HCT116 (cell line): ENCODE measurements at regions not wholly inside any gene's neighbourhood (a gene's known extent, or its start where the extent isn't known, plus 50 kb on each side); places are given as distances from the start of the nearest gene placed in this dataset.

Source experiments
- ATAC-seq: fragments of 200-7000 bp; cut with Tn5 transposase; 2 replicates; pipeline ENCODE4 v1.9.1; 2020; ENCODE audit warnings: mild to moderate bottlenecking, moderate library complexity
- BruUV-seq: library from RNA; stranded (reverse); fragments of 400-500 nt; replicated peaks from 2 replicates; lab custom pipeline; 2021; lab: Mats Ljungman, UMichigan
- CTCF ChIA-PET: fragments of 300-600 bp; sonication (Branson Sonifier 250); formaldehyde crosslinking; loops from one replicate; lab custom pipeline; 2021; ENCODE audit warnings: antibody characterized with exemption; lab: Charles Lee
- POLR2A ChIA-PET: fragments of 300-600, 350-600 bp; sonication (Branson Sonifier 250); formaldehyde crosslinking; loops from one replicate; lab custom pipeline; 2021; ENCODE audit warnings: antibody characterized with exemption; lab: Charles Lee
- RAD21 ChIA-PET, 2 experiments: fragments of 300-600 bp; sonication (Branson Sonifier 250); formaldehyde crosslinking; loops; one replicate each; lab custom pipeline; 2023; ENCODE audit warnings: low total read pairs in 2 of 2; ENCODE audit not compliant: uncharacterized antibody in 2 of 2, unreplicated experiment in 2 of 2, low non-redundant PET in 1 of 2; lab: Charles Lee
- DNase-seq: peaks from one replicate; pipeline ENCODE4 v3.0.0-alpha.2; 2010; ENCODE audit warnings: low read depth, low spot score
- H2AFZ ChIP-seq: fragments of 200-600 bp; shearing (Covaris generic), sonication (generic); 2 replicates; pipeline ENCODE4 v1.6.1; 2017; ENCODE audit warnings: low read depth, mixed run types, mixed read lengths, antibody characterized with exemption, low read length; ENCODE audit not compliant: poor library complexity, severe bottlenecking
- H3K27ac ChIP-seq: 2 replicates; pipeline ENCODE4 v1.5.1; 2012; ENCODE audit warnings: low read depth, low read length
- H3K27me3 ChIP-seq: fragments of 200-600 bp; sonication (generic); 2 replicates; pipeline ENCODE4 v1.6.1; 2016; ENCODE audit warnings: mixed run types, low read length, mixed read lengths; ENCODE audit not compliant: insufficient read depth
- H3K36me3 ChIP-seq, 2 experiments: fragments of 200-500 bp in 1 of 2; fragments of 200-600 bp in 1 of 2; sonication (Bioruptor generic) in 1 of 2; sonication (generic) in 1 of 2; 2 replicates each; pipeline versions ENCODE4 v1.5.1 to v1.6.1; 2014 to 2016; ENCODE audit warnings: low read length in 2 of 2, inconsistent platforms in 1 of 2, mixed read lengths in 1 of 2, mixed run types in 1 of 2; ENCODE audit not compliant: insufficient read depth in 2 of 2, control insufficient read depth in 1 of 2
- H3K4me1 ChIP-seq, 2 experiments: fragments of 200-600 bp in 1 of 2; sonication (generic) in 1 of 2; 2 replicates each; pipeline versions ENCODE4 v1.5.1 to v1.6.1; 2012 to 2017; ENCODE audit warnings: low read length in 2 of 2, inconsistent platforms in 1 of 2, mild to moderate bottlenecking in 1 of 2, mixed read lengths in 1 of 2, mixed run types in 1 of 2, moderate library complexity in 1 of 2; ENCODE audit not compliant: insufficient read depth in 2 of 2, control insufficient read depth in 1 of 2
- H3K4me2 ChIP-seq: fragments of 200-600 bp; sonication (generic); 2 replicates; pipeline ENCODE4 v1.6.1; 2017; ENCODE audit warnings: mixed run types, low read length, mixed read lengths
- H3K4me3 ChIP-seq, 2 experiments: fragments of 200-600 bp in 1 of 2; sonication (generic) in 1 of 2; replicated peaks in 1 of 2; 2 replicates each; pipeline ENCODE4 v1.5.1; 2011 to 2016; ENCODE audit warnings: low read length in 2 of 2, control low read depth in 1 of 2, low read depth in 1 of 2, mild to moderate bottlenecking in 1 of 2, mixed read lengths in 1 of 2, mixed run types in 1 of 2
- H3K79me2 ChIP-seq: fragments of 200-600 bp; sonication (generic); 2 replicates; pipeline ENCODE4 v1.6.1; 2017; ENCODE audit warnings: mild to moderate bottlenecking, mixed run types, low read length, moderate library complexity, mixed read lengths; ENCODE audit not compliant: insufficient read depth
- H3K9ac ChIP-seq: fragments of 200-600 bp; sonication (generic); 2 replicates; pipeline ENCODE4 v1.6.1; 2016; ENCODE audit warnings: low read length, mixed read lengths
- H3K9me2 ChIP-seq: fragments of 200-600 bp; sonication (generic), shearing (Covaris generic); 2 replicates; pipeline ENCODE4 v1.6.1; 2017; ENCODE audit warnings: mixed run types, mild to moderate bottlenecking, moderate library complexity; ENCODE audit not compliant: insufficient read depth
- H3K9me3 ChIP-seq, 2 experiments: fragments of 200-500 bp in 1 of 2; fragments of 200-600 bp in 1 of 2; sonication (Bioruptor generic) in 1 of 2; sonication (generic) in 1 of 2; 2 replicates each; pipeline ENCODE4 v1.6.1; 2014 to 2017; ENCODE audit warnings: low read length in 2 of 2, mixed read lengths in 2 of 2, inconsistent platforms in 1 of 2, low read depth in 1 of 2, mild to moderate bottlenecking in 1 of 2, mixed run types in 1 of 2, moderate library complexity in 1 of 2; ENCODE audit not compliant: control insufficient read depth in 1 of 2, insufficient read depth in 1 of 2
- H4K20me1 ChIP-seq: fragments of 200-600 bp; sonication (generic), shearing (Covaris generic); 2 replicates; pipeline ENCODE4 v1.6.1; 2017; ENCODE audit warnings: mixed run types, mild to moderate bottlenecking, moderate library complexity; ENCODE audit not compliant: insufficient read depth
- CBX3 ChIP-seq: IDR thresholded peaks from 2 replicates; pipeline ENCODE4 v1.6.1; 2012; ENCODE audit warnings: low read depth
- ELF1 ChIP-seq: IDR thresholded peaks from 2 replicates; pipeline ENCODE4 v1.6.1; 2012; ENCODE audit warnings: low read depth, borderline replicate concordance
- EZH2phosphoT487 ChIP-seq: fragments of 200-600 bp; IDR thresholded peaks from 2 replicates; pipeline ENCODE4 v1.6.1; 2018; ENCODE audit warnings: antibody characterized with exemption, borderline replicate concordance
- FOSL1 ChIP-seq: IDR thresholded peaks from 2 replicates; pipeline ENCODE4 v1.6.1; 2012; ENCODE audit warnings: low read depth
- JUND ChIP-seq: IDR thresholded peaks from 2 replicates; pipeline ENCODE4 v1.6.1; 2012
- POLR2A ChIP-seq: IDR thresholded peaks from 2 replicates; pipeline ENCODE4 v1.7.0; 2011; ENCODE audit warnings: borderline replicate concordance; ENCODE audit not compliant: insufficient read depth, insufficient read length; ENCODE audit errors: extremely low read depth
- POLR2AphosphoS5 ChIP-seq: IDR thresholded peaks from 2 replicates; pipeline ENCODE4 v1.6.1; 2011; ENCODE audit warnings: mild to moderate bottlenecking, low read depth, low read length, moderate library complexity
- RAD21 ChIP-seq: IDR thresholded peaks from 2 replicates; pipeline ENCODE4 v1.6.1; 2012; ENCODE audit warnings: low read depth, mild to moderate bottlenecking
- SIN3A ChIP-seq: IDR thresholded peaks from 2 replicates; pipeline ENCODE4 v1.6.1; 2012; ENCODE audit warnings: low read depth
- SP1 ChIP-seq: IDR thresholded peaks from 2 replicates; pipeline ENCODE4 v1.6.1; 2012; ENCODE audit warnings: low read depth
- SRF ChIP-seq: IDR thresholded peaks from 2 replicates; pipeline ENCODE4 v1.6.1; 2012; ENCODE audit warnings: low read depth
- TCF7L2 ChIP-seq: IDR thresholded peaks from 2 replicates; pipeline ENCODE4 v1.7.0; 2011; ENCODE audit warnings: borderline replicate concordance, inconsistent platforms; ENCODE audit not compliant: insufficient read depth, insufficient read length; ENCODE audit errors: extremely low read depth
- YY1 ChIP-seq: IDR thresholded peaks from 2 replicates; pipeline ENCODE4 v1.6.1; 2011; ENCODE audit warnings: low read length, low read depth, moderate library complexity, mild to moderate bottlenecking; ENCODE audit not compliant: insufficient replicate concordance; ENCODE audit errors: extremely low read depth
- intact Hi-C: fragments of 100-400 bp; cut with micrococcal nuclease; formaldehyde crosslinking; loops from 2 replicates; pipeline ENCODE4 v1.10.0; 2022
- TF ChIP-seq, protein P1 (sequence below): IDR thresholded peaks from 2 replicates; pipeline ENCODE4 v1.6.1; 2012; ENCODE audit warnings: low read depth
- TF ChIP-seq, protein P2 (sequence below): IDR thresholded peaks from 2 replicates; pipeline ENCODE4 v1.6.1; 2012
- TF ChIP-seq, protein P3 (sequence below): IDR thresholded peaks from 2 replicates; pipeline ENCODE4 v1.6.1; 2012
- TF ChIP-seq, protein P4 (sequence below): IDR thresholded peaks from 2 replicates; pipeline ENCODE4 v1.6.1; 2011; ENCODE audit warnings: mild to moderate bottlenecking, low read length, moderate library complexity; ENCODE audit not compliant: insufficient replicate concordance; ENCODE audit errors: extremely low read depth

DNA sequence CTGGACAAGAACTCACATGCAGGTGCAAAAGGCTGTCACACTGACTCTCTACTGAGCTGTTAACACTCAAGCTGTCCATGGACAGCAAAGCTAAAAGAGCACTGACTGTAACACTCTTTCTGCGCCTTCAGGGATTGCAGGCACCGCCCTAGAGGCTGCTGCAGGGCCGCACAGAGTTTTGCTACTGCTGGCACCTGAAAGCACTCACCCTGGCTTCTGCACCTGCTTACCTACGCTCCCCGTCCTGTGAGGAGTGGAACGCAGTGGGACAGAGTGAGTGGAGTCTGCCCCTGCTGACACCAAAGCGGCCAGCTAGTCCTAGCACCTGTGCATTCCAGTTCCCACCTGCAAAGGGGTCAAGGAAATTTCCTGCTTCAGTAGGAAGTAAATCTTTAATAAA lies 941.3 kb downstream of the DIPK2A start:
- TF ChIP-seq, protein P1, sequence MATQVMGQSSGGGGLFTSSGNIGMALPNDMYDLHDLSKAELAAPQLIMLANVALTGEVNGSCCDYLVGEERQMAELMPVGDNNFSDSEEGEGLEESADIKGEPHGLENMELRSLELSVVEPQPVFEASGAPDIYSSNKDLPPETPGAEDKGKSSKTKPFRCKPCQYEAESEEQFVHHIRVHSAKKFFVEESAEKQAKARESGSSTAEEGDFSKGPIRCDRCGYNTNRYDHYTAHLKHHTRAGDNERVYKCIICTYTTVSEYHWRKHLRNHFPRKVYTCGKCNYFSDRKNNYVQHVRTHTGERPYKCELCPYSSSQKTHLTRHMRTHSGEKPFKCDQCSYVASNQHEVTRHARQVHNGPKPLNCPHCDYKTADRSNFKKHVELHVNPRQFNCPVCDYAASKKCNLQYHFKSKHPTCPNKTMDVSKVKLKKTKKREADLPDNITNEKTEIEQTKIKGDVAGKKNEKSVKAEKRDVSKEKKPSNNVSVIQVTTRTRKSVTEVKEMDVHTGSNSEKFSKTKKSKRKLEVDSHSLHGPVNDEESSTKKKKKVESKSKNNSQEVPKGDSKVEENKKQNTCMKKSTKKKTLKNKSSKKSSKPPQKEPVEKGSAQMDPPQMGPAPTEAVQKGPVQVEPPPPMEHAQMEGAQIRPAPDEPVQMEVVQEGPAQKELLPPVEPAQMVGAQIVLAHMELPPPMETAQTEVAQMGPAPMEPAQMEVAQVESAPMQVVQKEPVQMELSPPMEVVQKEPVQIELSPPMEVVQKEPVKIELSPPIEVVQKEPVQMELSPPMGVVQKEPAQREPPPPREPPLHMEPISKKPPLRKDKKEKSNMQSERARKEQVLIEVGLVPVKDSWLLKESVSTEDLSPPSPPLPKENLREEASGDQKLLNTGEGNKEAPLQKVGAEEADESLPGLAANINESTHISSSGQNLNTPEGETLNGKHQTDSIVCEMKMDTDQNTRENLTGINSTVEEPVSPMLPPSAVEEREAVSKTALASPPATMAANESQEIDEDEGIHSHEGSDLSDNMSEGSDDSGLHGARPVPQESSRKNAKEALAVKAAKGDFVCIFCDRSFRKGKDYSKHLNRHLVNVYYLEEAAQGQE = no peak
- TF ChIP-seq SP1 (no peak), FOSL1 (no peak), RAD21 (no peak), YY1 (no peak), TCF7L2 (no peak), JUND (no peak), POLR2A (no peak), SIN3A (no peak), EZH2phosphoT487 (no peak), CBX3 (no peak), ELF1 (no peak), POLR2AphosphoS5 (no peak), SRF (no peak)
- TF ChIP-seq, protein P2, sequence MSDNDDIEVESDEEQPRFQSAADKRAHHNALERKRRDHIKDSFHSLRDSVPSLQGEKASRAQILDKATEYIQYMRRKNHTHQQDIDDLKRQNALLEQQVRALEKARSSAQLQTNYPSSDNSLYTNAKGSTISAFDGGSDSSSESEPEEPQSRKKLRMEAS = no peak
- TF ChIP-seq, protein P3, sequence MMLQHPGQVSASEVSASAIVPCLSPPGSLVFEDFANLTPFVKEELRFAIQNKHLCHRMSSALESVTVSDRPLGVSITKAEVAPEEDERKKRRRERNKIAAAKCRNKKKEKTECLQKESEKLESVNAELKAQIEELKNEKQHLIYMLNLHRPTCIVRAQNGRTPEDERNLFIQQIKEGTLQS = no peak
- TF ChIP-seq, protein P4, sequence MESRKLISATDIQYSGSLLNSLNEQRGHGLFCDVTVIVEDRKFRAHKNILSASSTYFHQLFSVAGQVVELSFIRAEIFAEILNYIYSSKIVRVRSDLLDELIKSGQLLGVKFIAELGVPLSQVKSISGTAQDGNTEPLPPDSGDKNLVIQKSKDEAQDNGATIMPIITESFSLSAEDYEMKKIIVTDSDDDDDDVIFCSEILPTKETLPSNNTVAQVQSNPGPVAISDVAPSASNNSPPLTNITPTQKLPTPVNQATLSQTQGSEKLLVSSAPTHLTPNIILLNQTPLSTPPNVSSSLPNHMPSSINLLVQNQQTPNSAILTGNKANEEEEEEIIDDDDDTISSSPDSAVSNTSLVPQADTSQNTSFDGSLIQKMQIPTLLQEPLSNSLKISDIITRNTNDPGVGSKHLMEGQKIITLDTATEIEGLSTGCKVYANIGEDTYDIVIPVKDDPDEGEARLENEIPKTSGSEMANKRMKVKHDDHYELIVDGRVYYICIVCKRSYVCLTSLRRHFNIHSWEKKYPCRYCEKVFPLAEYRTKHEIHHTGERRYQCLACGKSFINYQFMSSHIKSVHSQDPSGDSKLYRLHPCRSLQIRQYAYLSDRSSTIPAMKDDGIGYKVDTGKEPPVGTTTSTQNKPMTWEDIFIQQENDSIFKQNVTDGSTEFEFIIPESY = no peak
- H3K9me2 ChIP-seq = no peaks in the 10 kb centered on the region
- H3K27ac ChIP-seq = no peak overlapping the region
- no TSS peak for BruUV-seq
- intact Hi-C loops = no loop called here
- RAD21 ChIA-PET = no interaction called here
- H3K27me3 ChIP-seq = no peaks in the 10 kb centered on the region
- H3K36me3 ChIP-seq = no peaks in the 10 kb centered on the region
- CTCF ChIA-PET = no interaction called here
- no peak overlapping the region for H2AFZ ChIP-seq
- DNase-seq (no peak), ATAC-seq (no peak)
- no peak overlapping the region for H3K4me3 ChIP-seq
- H3K79me2 ChIP-seq = no peaks in the 10 kb centered on the region
- no peaks in the 10 kb centered on the region for H3K4me1 ChIP-seq
- POLR2A ChIA-PET = no interaction called here
- no peak overlapping the region for H3K9ac ChIP-seq
- no peak overlapping the region for H3K4me2 ChIP-seq
- H4K20me1 ChIP-seq = no peaks in the 10 kb centered on the region
- H3K9me3 ChIP-seq = no peaks in the 10 kb centered on the region
